Limb (tissue), 2 donors: ENCODE measurements at regions not wholly inside any gene's neighbourhood (a gene's known extent, or its start where the extent isn't known, plus 50 kb on each side); places are given as distances from the start of the nearest gene placed in this dataset.
"Not testable (repeated sequence)": the region's sequence is repeated elsewhere in the genome, so short reads cannot be mapped to it uniquely, and the experiment has no call there.

ENCODE experiments used
- DNase-seq, 2 donors: peaks; one replicate each; pipeline ENCODE4 v3.0.0-alpha.2; 2016; ENCODE audit errors: extremely low spot score in 2 of 2

- DNase-seq, result no peak
These were observed 57.4 kb downstream of the ZNF648 start for GRCh38 chr1:182003953-182004586.

GRCh38 chr1:182003025-182003725, 58.3 kb downstream of the ZNF648 start:
- peak; percentile 24 to 33 for DNase-seq

GRCh38 chr1:182002570-182002969, 58.9 kb downstream of the ZNF648 start:
- DNase-seq, result no peak

GRCh38 chr1:181998858-181999257, 62.7 kb downstream of the ZNF648 start:
- no peak for DNase-seq

- DNase-seq, result no peak
These were observed 69.4 kb downstream of the ZNF648 start for GRCh38 chr1:181992072-181992471.

GRCh38 chr1:181990728-181991127, 70.8 kb downstream of the ZNF648 start:
- no peak for DNase-seq

GRCh38 chr1:181989261-181989920, 72.1 kb downstream of the ZNF648 start:
- DNase-seq, result no peak

GRCh38 chr1:181987996-181988395, 73.5 kb downstream of the ZNF648 start:
- no peak for DNase-seq

GRCh38 chr1:181987334-181987895, 74.1 kb downstream of the ZNF648 start:
- DNase-seq, result no peak

GRCh38 chr1:181986907-181987305, 74.6 kb downstream of the ZNF648 start:
- no peak for DNase-seq

GRCh38 chr1:181985936-181986906, 75.3 kb downstream of the ZNF648 start:
- DNase-seq, result no peak

- no peak for DNase-seq
These were observed 76.2 kb downstream of the ZNF648 start for GRCh38 chr1:181985281-181985680.

- DNase-seq, result no peak
These were observed 77.5 kb downstream of the ZNF648 start for GRCh38 chr1:181984006-181984405.

GRCh38 chr1:181981821-181982220, 79.7 kb downstream of the ZNF648 start:
- no peak for DNase-seq

- DNase-seq, result no peak
These were observed 89.3 kb downstream of the ZNF648 start for GRCh38 chr1:181972256-181972655.

- DNase-seq, result no peak
These were observed 90.1 kb downstream of the ZNF648 start for GRCh38 chr1:181971424-181971823.

- no peak for DNase-seq
These were observed 91.6 kb downstream of the ZNF648 start for GRCh38 chr1:181969902-181970301.

GRCh38 chr1:181954696-181955095, 106.8 kb downstream of the ZNF648 start:
- not testable (repeated sequence) for DNase-seq

- DNase-seq, result not testable (repeated sequence)
These were observed 107.3 kb downstream of the ZNF648 start for GRCh38 chr1:181954178-181954577.

- DNase-seq, result no peak
These were observed 107.9 kb downstream of the ZNF648 start for GRCh38 chr1:181953596-181953995.

- DNase-seq, result no peak
These were observed 110.3 kb downstream of the ZNF648 start for GRCh38 chr1:181951213-181951612.
